Body of pancreas (tissue), 4 donors: ENCODE measurements at regions not wholly inside any gene's neighbourhood (a gene's known extent, or its start where the extent isn't known, plus 50 kb on each side); places are given as distances from the start of the nearest gene placed in this dataset.

Source experiments
- POLR2A ChIP-seq, 3 donors: fragments of 450-650 bp; IDR thresholded peaks; one replicate each; pipeline ENCODE4 v1.6.1; 2016; ENCODE audit warnings: antibody characterized with exemption in 3 of 3, mild to moderate bottlenecking in 2 of 3
- TF ChIP-seq, protein P1 (sequence below), 7 experiments: fragments of 450-650 bp in 4 of 7; fragments of 200-600 bp in 3 of 7; sonication (generic) in 3 of 7; IDR thresholded peaks; one replicate each; pipeline ENCODE4 v1.5.1; 2016 to 2019; ENCODE audit warnings: antibody characterized with exemption in 7 of 7

DNA sequence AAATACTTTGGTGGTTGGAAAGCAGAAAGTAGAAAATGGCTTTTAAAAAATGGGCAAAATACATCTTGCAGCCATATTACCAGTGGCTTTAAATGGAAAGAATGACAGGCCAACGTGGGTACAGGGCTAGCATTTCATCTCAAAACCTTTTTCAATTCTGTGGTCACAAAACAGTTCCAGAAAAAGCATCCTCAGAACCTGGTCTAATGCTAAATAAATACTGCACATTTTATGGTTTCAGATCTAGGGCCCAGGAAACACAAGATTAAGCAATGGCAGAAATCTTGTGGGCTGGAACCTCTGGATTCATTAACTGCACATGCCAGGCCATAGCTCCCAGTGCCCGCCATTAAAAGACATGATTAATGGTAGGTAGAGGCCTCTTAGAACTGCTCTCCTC, 470.2 kb upstream of the RASGRP1 start:
- TF ChIP-seq POLR2A (IDR thresholded peaks at IDR 0.05), result no peak
- TF ChIP-seq, protein P1, sequence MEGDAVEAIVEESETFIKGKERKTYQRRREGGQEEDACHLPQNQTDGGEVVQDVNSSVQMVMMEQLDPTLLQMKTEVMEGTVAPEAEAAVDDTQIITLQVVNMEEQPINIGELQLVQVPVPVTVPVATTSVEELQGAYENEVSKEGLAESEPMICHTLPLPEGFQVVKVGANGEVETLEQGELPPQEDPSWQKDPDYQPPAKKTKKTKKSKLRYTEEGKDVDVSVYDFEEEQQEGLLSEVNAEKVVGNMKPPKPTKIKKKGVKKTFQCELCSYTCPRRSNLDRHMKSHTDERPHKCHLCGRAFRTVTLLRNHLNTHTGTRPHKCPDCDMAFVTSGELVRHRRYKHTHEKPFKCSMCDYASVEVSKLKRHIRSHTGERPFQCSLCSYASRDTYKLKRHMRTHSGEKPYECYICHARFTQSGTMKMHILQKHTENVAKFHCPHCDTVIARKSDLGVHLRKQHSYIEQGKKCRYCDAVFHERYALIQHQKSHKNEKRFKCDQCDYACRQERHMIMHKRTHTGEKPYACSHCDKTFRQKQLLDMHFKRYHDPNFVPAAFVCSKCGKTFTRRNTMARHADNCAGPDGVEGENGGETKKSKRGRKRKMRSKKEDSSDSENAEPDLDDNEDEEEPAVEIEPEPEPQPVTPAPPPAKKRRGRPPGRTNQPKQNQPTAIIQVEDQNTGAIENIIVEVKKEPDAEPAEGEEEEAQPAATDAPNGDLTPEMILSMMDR (IDR thresholded peaks at IDR 0.05), result no peak
